H9 (cell line): ENCODE measurements at regions not wholly inside any gene's neighbourhood (a gene's known extent, or its start where the extent isn't known, plus 50 kb on each side); places are given as distances from the start of the nearest gene placed in this dataset.

ENCODE experiments used
- DNase-seq: peaks from one replicate; pipeline ENCODE4 v3.0.0-alpha.2; 2017
- H2AFZ ChIP-seq: one replicate; pipeline ENCODE4 v1.6.1; 2013; ENCODE audit warnings: mild to moderate bottlenecking, low read length, control low read depth, moderate library complexity
- H2AK5ac ChIP-seq: 2 replicates; pipeline ENCODE4 v1.6.1; 2013; ENCODE audit warnings: low read length, control low read depth, mixed read lengths; ENCODE audit not compliant: insufficient read length
- H2BK120ac ChIP-seq: one replicate; pipeline ENCODE4 v1.6.1; 2013; ENCODE audit warnings: low read depth, mild to moderate bottlenecking, low read length, control low read depth, inconsistent platforms; ENCODE audit not compliant: poor library complexity, severe bottlenecking
- H2BK12ac ChIP-seq: 2 replicates; pipeline ENCODE4 v1.6.1; 2013; ENCODE audit warnings: low read length, control low read depth, mixed read lengths, low read depth; ENCODE audit not compliant: insufficient read length
- H2BK15ac ChIP-seq: 2 replicates; pipeline ENCODE4 v1.6.1; 2013; ENCODE audit warnings: low read depth, low read length, control low read depth
- H2BK20ac ChIP-seq: one replicate; pipeline ENCODE4 v1.6.1; 2013; ENCODE audit warnings: low read depth, mild to moderate bottlenecking, low read length, control low read depth, inconsistent platforms; ENCODE audit not compliant: poor library complexity, severe bottlenecking
- H2BK5ac ChIP-seq: 2 replicates; pipeline ENCODE4 v1.6.1; 2013; ENCODE audit warnings: low read length, control low read depth, mixed read lengths; ENCODE audit not compliant: insufficient read length
- H3K14ac ChIP-seq: 2 replicates; pipeline ENCODE4 v1.6.1; 2013; ENCODE audit warnings: low read length, control low read depth; ENCODE audit not compliant: insufficient read depth
- H3K18ac ChIP-seq: 2 replicates; pipeline ENCODE4 v1.6.1; 2013; ENCODE audit warnings: low read depth, mild to moderate bottlenecking, mixed read lengths, low read length, control low read depth; ENCODE audit not compliant: insufficient read length
- H3K23ac ChIP-seq: 2 replicates; pipeline ENCODE4 v1.6.1; 2013; ENCODE audit warnings: low read length, control low read depth, mixed read lengths, low read depth; ENCODE audit not compliant: insufficient read length
- H3K23me2 ChIP-seq: 2 replicates; pipeline ENCODE4 v1.6.1; 2013; ENCODE audit warnings: low read depth, mild to moderate bottlenecking, mixed read lengths, low read length, control low read depth; ENCODE audit not compliant: insufficient read length, poor library complexity, severe bottlenecking
- H3K27ac ChIP-seq: 2 replicates; pipeline ENCODE4 v1.5.1; 2013; ENCODE audit warnings: low read length, control low read depth, mixed read lengths, low read depth; ENCODE audit not compliant: insufficient read length
- H3K27me3 ChIP-seq: 2 replicates; pipeline ENCODE4 v1.6.1; 2013; ENCODE audit warnings: low read length, control low read depth, inconsistent platforms; ENCODE audit not compliant: insufficient read depth
- H3K4ac ChIP-seq: 2 replicates; pipeline ENCODE4 v1.6.1; 2013; ENCODE audit warnings: low read depth, mild to moderate bottlenecking, control low read depth, inconsistent platforms, low read length, moderate library complexity
- H3K4me1 ChIP-seq: 2 replicates; pipeline ENCODE4 v1.6.1; 2013; ENCODE audit warnings: low read length, control low read depth, inconsistent platforms; ENCODE audit not compliant: insufficient read depth
- H3K4me2 ChIP-seq: 2 replicates; pipeline ENCODE4 v1.6.1; 2013; ENCODE audit warnings: low read length, control low read depth, mixed read lengths; ENCODE audit not compliant: insufficient read length, insufficient read depth
- H3K56ac ChIP-seq: 2 replicates; pipeline ENCODE4 v1.6.1; 2013; ENCODE audit warnings: low read depth, mild to moderate bottlenecking, mixed read lengths, low read length, control low read depth; ENCODE audit not compliant: insufficient read length
- H3K79me1 ChIP-seq: 2 replicates; pipeline ENCODE4 v1.6.1; 2013; ENCODE audit warnings: low read depth, mild to moderate bottlenecking, moderate library complexity, low read length, control low read depth, inconsistent platforms; ENCODE audit not compliant: insufficient read depth, poor library complexity, severe bottlenecking
- H3K79me2 ChIP-seq: 2 replicates; pipeline ENCODE4 v1.6.1; 2013; ENCODE audit warnings: low read length, control low read depth, inconsistent platforms; ENCODE audit not compliant: insufficient read depth
- H3K9ac ChIP-seq: 2 replicates; pipeline ENCODE4 v1.6.1; 2013; ENCODE audit warnings: low read length, control low read depth, mixed read lengths; ENCODE audit not compliant: insufficient read length; ENCODE audit errors: extremely low read depth
- H3K9me3 ChIP-seq: one replicate; pipeline ENCODE4 v1.6.1; 2013; ENCODE audit warnings: low read depth, low read length, inconsistent platforms; ENCODE audit not compliant: control insufficient read depth
- H3T11ph ChIP-seq: one replicate; pipeline ENCODE4 v1.6.1; 2013; ENCODE audit warnings: mild to moderate bottlenecking, low read length, control low read depth, inconsistent platforms
- H4K20me1 ChIP-seq: one replicate; pipeline ENCODE4 v1.6.1; 2013; ENCODE audit not compliant: control insufficient read depth, insufficient read length, insufficient read depth
- H4K5ac ChIP-seq: 2 replicates; pipeline ENCODE4 v1.6.1; 2013; ENCODE audit warnings: low read depth, mild to moderate bottlenecking, mixed read lengths, low read length, control low read depth; ENCODE audit not compliant: insufficient read length
- H4K8ac ChIP-seq: replicated peaks from 2 replicates; pipeline ENCODE4 v1.6.1; 2013; ENCODE audit warnings: low read length, control low read depth, mixed read lengths, low read depth; ENCODE audit not compliant: insufficient read length
- H4K91ac ChIP-seq: 2 replicates; pipeline ENCODE4 v1.6.1; 2013; ENCODE audit warnings: low read depth, mild to moderate bottlenecking, moderate library complexity, mixed read lengths, low read length, control low read depth; ENCODE audit not compliant: insufficient read length
- H3K27ac Mint-ChIP-seq, 3 experiments: 2 replicates in 2 of 3; 3 replicates in 1 of 3; pipeline ENCODE4 v1.8.0; 2020 to 2021; ENCODE audit warnings: mixed read lengths in 3 of 3, mild to moderate bottlenecking in 1 of 3, moderate library complexity in 1 of 3
- H3K27me3 Mint-ChIP-seq: 2 replicates; pipeline ENCODE4 v1.8.0; 2021; ENCODE audit warnings: low read depth, mild to moderate bottlenecking, moderate library complexity, mixed read lengths
- H3K36me3 Mint-ChIP-seq, 3 experiments: 2 replicates in 2 of 3; 3 replicates in 1 of 3; pipeline ENCODE4 v1.8.0; 2020 to 2021; ENCODE audit warnings: low read depth in 3 of 3, mixed read lengths in 3 of 3; ENCODE audit not compliant: insufficient read depth in 1 of 3
- H3K4me1 Mint-ChIP-seq, 2 experiments: 2 replicates each; pipeline ENCODE4 v1.8.0; 2020; ENCODE audit warnings: mixed read lengths in 2 of 2
- H3K4me3 Mint-ChIP-seq, 2 experiments: 2 replicates in 1 of 2; 3 replicates in 1 of 2; pipeline ENCODE4 v1.8.0; 2020 to 2021; ENCODE audit warnings: mild to moderate bottlenecking in 2 of 2, mixed read lengths in 2 of 2, moderate library complexity in 1 of 2
- H3K9me3 Mint-ChIP-seq, 2 experiments: 2 replicates in 1 of 2; 3 replicates in 1 of 2; pipeline ENCODE4 v1.8.0; 2020; ENCODE audit warnings: mild to moderate bottlenecking in 2 of 2, mixed read lengths in 2 of 2, moderate library complexity in 1 of 2
- CTCF ChIP-seq: fragments of 200-600 bp; sonication (generic); conservative IDR thresholded peaks from 3 replicates; pipeline ENCODE4 v1.8.0; 2021; ENCODE audit warnings: antibody characterized with exemption, mild to moderate bottlenecking
- WGBS: extraction: QIAGEN DNeasy Blood & Tissue Kit; methylation state at CpG from one replicate; pipeline ENCODE4 v1.1.7; 2013; ENCODE audit warnings: missing lambda C conversion rate, low lambda C conversion rate, mixed read lengths; ENCODE audit not compliant: insufficient read length; ENCODE audit errors: extremely low coverage; 5-methylcytosine and 5-hydroxymethylcytosine counted together

GRCh38 chr11:127338380-127339259 lies 338.1 kb upstream of the KIRREL3 start:
- Histone ChIP-seq H3K9ac (no peak overlapping the region), H2BK120ac (no peak overlapping the region), H3K4me1 (no peaks in the 10 kb centered on the region; the same call in 1 of the 2 replicates), H4K91ac (no peak overlapping the region), H3K14ac (no peak overlapping the region), H3K23ac (no peak overlapping the region), H2BK15ac (no peak overlapping the region), H3K4me2 (peak overlapping the region; percentile 38), H4K8ac (no peak overlapping the region), H3K9me3 (no peaks in the 10 kb centered on the region), H3T11ph (no peak overlapping the region), H2AFZ (peak overlapping the region; percentile 4), H3K23me2 (no peaks in the 10 kb centered on the region), H3K27ac (peak overlapping the region; percentile 70), H2BK5ac (no peak overlapping the region), H2AK5ac (no peak overlapping the region), H3K79me1 (no peaks in the 10 kb centered on the region), H2BK12ac (no peak overlapping the region), H3K27me3 (no peaks in the 10 kb centered on the region), H3K18ac (no peak overlapping the region), H4K20me1 (no peaks in the 10 kb centered on the region), H4K5ac (no peak overlapping the region), H2BK20ac (no peak overlapping the region), H3K4ac (no peak overlapping the region), H3K56ac (no peak overlapping the region), H3K79me2 (no peaks in the 10 kb centered on the region)
- H3K9me3 Mint-ChIP-seq = peaks cover 0 to 3% of the 10 kb centered on the region in 2 experiments; a peak in 1 of 5 replicates
- peak overlapping the region in 2 of 3 experiments; percentile 39 to 44; a peak in 1 of 7 replicates for H3K27ac Mint-ChIP-seq
- WGBS = no CpG with 5 or more reads among the region's 6 CpGs
- TF ChIP-seq CTCF = no peak
- H3K4me3 Mint-ChIP-seq = no peak overlapping the region
- H3K36me3 Mint-ChIP-seq = peaks cover 0 to 4% (median 0%) of the 10 kb centered on the region in 3 experiments; a peak in 4 of 7 replicates
- DNase-seq = peak; percentile 42
- H3K27me3 Mint-ChIP-seq = no peaks in the 10 kb centered on the region; the same call in 1 of the 2 replicates
- peaks cover 13 to 22% of the 10 kb centered on the region in 2 experiments for H3K4me1 Mint-ChIP-seq
